Fibroblast of lung (primary cell): ENCODE measurements at regions not wholly inside any gene's neighbourhood (a gene's known extent, or its start where the extent isn't known, plus 50 kb on each side); places are given as distances from the start of the nearest gene placed in this dataset.

Source experiments
- CTCF ChIP-seq, 2 donors: IDR thresholded peaks in 1 of 2; conservative IDR thresholded peaks in 1 of 2; 1 replicate in 1 of 2; 2 replicates in 1 of 2; pipeline ENCODE4 v1.5.1; 2011 to 2012; ENCODE audit warnings: low read length in 2 of 2, control low read depth in 1 of 2, inconsistent platforms in 1 of 2, low read depth in 1 of 2, mild to moderate bottlenecking in 1 of 2
- EZH2 ChIP-seq: IDR thresholded peaks from 2 replicates; pipeline ENCODE4 v1.5.1; 2012; ENCODE audit warnings: low read length, control low read depth, mild to moderate bottlenecking; ENCODE audit errors: missing control alignments

DNA sequence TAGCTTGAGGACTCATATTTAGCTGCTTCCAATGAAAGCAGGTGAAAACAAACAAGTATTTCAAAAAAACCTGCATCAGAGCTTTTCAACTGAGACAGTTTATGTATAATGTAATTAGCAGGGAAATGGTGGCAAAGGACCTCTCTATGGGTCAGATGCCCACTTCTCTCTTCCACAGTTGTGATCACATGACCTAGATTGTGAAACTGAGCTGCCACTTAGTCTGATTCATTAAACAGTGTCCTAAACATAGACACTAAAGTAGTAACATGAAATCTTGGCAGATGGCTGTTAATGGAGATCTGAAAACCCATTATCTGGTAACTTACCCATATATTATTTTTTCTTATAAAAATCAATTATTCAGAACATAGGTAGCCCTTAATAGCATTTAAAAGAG lies 663.6 kb upstream of the RIOK2 start:
- no peak for TF ChIP-seq CTCF (conservative IDR thresholded peaks at IDR 0.05 in 1 of 2, IDR thresholded peaks at IDR 0.05 in 1 of 2; ENCODE audit: low read depth in 1 of 2, low read length in 2 of 2)
- no peak for TF ChIP-seq EZH2
